ENCODE measurements at regions not wholly inside any gene's neighbourhood (a gene's known extent, or its start where the extent isn't known, plus 50 kb on each side); places are given as distances from the start of the nearest gene placed in this dataset.

- H3K36me3 ChIP-seq (ENCODE audit: control insufficient read depth in 4 of 4, insufficient read depth in 4 of 4, low read length in 4 of 4): no peaks in the 10 kb centered on the region
- no peak for ATAC-seq (ENCODE audit: insufficient read depth, low FRiP score)
- no peak overlapping the region for H3K27ac ChIP-seq (ENCODE audit: low read depth in 1 of 2, low read length in 1 of 2)
- peaks cover 0 to 4% (median 0%) of the 10 kb centered on the region in 5 donors for H3K4me1 ChIP-seq (ENCODE audit: control insufficient read depth in 5 of 5, insufficient read depth in 5 of 5, low read length in 5 of 5)
- no peak for DNase-seq
- no peak overlapping the region for H3K9ac ChIP-seq (ENCODE audit: insufficient read depth in 1 of 2, low read length in 2 of 2)
- H3K27me3 ChIP-seq (ENCODE audit: control insufficient read depth in 3 of 3, insufficient read depth in 3 of 3, low read length in 2 of 3): no peaks in the 10 kb centered on the region
- H3K4me3 ChIP-seq: no peak overlapping the region
- no peaks in the 10 kb centered on the region for H3K9me3 ChIP-seq (ENCODE audit: control insufficient read depth in 4 of 4, insufficient read depth in 3 of 4, low read length in 3 of 4)
- no peak for TF ChIP-seq CTCF (IDR thresholded peaks at IDR 0.05; ENCODE audit: control extremely low read depth, extremely low read depth)
These were observed 93.4 kb upstream of the CHD1 start for GRCh38 chr5:99022250-99022649.

- ATAC-seq (ENCODE audit: insufficient read depth, low FRiP score): no peak
- Histone ChIP-seq H3K27ac (ENCODE audit: low read depth in 1 of 2, low read length in 1 of 2) (no peak overlapping the region), H3K4me1 (ENCODE audit: control insufficient read depth in 5 of 5, insufficient read depth in 5 of 5, low read length in 5 of 5) (peaks cover 0 to under 1% (median 0%) of the 10 kb centered on the region in 5 donors), H3K9ac (ENCODE audit: insufficient read depth in 1 of 2, low read length in 2 of 2) (no peak overlapping the region), H3K4me3 (no peak overlapping the region), H3K27me3 (ENCODE audit: control insufficient read depth in 3 of 3, insufficient read depth in 3 of 3, low read length in 2 of 3) (no peaks in the 10 kb centered on the region), H3K9me3 (ENCODE audit: control insufficient read depth in 4 of 4, insufficient read depth in 3 of 4, low read length in 3 of 4) (no peaks in the 10 kb centered on the region), H3K36me3 (ENCODE audit: control insufficient read depth in 4 of 4, insufficient read depth in 4 of 4, low read length in 4 of 4) (no peaks in the 10 kb centered on the region)
- no peak for TF ChIP-seq CTCF (IDR thresholded peaks at IDR 0.05; ENCODE audit: control extremely low read depth, extremely low read depth)
- no peak for DNase-seq
These were observed 91.9 kb upstream of the CHD1 start for GRCh38 chr5:99020698-99021048.

- Histone ChIP-seq H3K36me3 (ENCODE audit: control insufficient read depth in 4 of 4, insufficient read depth in 4 of 4, low read length in 4 of 4) (no peaks in the 10 kb centered on the region), H3K9me3 (ENCODE audit: control insufficient read depth in 4 of 4, insufficient read depth in 3 of 4, low read length in 3 of 4) (no peaks in the 10 kb centered on the region), H3K4me1 (ENCODE audit: control insufficient read depth in 5 of 5, insufficient read depth in 5 of 5, low read length in 5 of 5) (no peaks in the 10 kb centered on the region), H3K27ac (ENCODE audit: low read depth in 1 of 2, low read length in 1 of 2) (no peak overlapping the region), H3K4me3 (no peak overlapping the region), H3K9ac (ENCODE audit: insufficient read depth in 1 of 2, low read length in 2 of 2) (no peak overlapping the region), H3K27me3 (ENCODE audit: control insufficient read depth in 3 of 3, insufficient read depth in 3 of 3, low read length in 2 of 3) (no peaks in the 10 kb centered on the region)
- WGBS, 2 donors: 36 to 54% methylated on average over 3 of the region's 3 CpGs
- TF ChIP-seq CTCF (IDR thresholded peaks at IDR 0.05; ENCODE audit: control extremely low read depth, extremely low read depth): no peak
- ATAC-seq (ENCODE audit: insufficient read depth, low FRiP score) (no peak), DNase-seq (no peak)
These were observed 91.2 kb upstream of the CHD1 start for GRCh38 chr5:99019812-99020697.

- no peaks in the 10 kb centered on the region for H3K9me3 ChIP-seq (ENCODE audit: control insufficient read depth in 4 of 4, insufficient read depth in 3 of 4, low read length in 3 of 4)
- no peak overlapping the region for H3K27ac ChIP-seq (ENCODE audit: low read depth in 1 of 2, low read length in 1 of 2)
- no peak for TF ChIP-seq CTCF (IDR thresholded peaks at IDR 0.05; ENCODE audit: control extremely low read depth, extremely low read depth)
- H3K36me3 ChIP-seq (ENCODE audit: control insufficient read depth in 4 of 4, insufficient read depth in 4 of 4, low read length in 4 of 4): no peaks in the 10 kb centered on the region
- ATAC-seq (ENCODE audit: insufficient read depth, low FRiP score) (no peak), DNase-seq (no peak)
- H3K27me3 ChIP-seq (ENCODE audit: control insufficient read depth in 3 of 3, insufficient read depth in 3 of 3, low read length in 2 of 3): no peaks in the 10 kb centered on the region
- H3K4me1 ChIP-seq (ENCODE audit: control insufficient read depth in 5 of 5, insufficient read depth in 5 of 5, low read length in 5 of 5): no peaks in the 10 kb centered on the region
- 86 to 91% methylated on average over 6 of the region's 6 CpGs for WGBS, 2 donors
- no peak overlapping the region for H3K4me3 ChIP-seq
- H3K9ac ChIP-seq (ENCODE audit: insufficient read depth in 1 of 2, low read length in 2 of 2): no peak overlapping the region
These were observed 90.4 kb upstream of the CHD1 start for GRCh38 chr5:99019254-99019653.

Data from lung (tissue), 11 donors.